ENCODE measurements at regions not wholly inside any gene's neighbourhood (a gene's known extent, or its start where the extent isn't known, plus 50 kb on each side); places are given as distances from the start of the nearest gene placed in this dataset.
"Not testable (repeated sequence)": the region's sequence is repeated elsewhere in the genome, so short reads cannot be mapped to it uniquely, and the experiment has no call there.

DNA sequence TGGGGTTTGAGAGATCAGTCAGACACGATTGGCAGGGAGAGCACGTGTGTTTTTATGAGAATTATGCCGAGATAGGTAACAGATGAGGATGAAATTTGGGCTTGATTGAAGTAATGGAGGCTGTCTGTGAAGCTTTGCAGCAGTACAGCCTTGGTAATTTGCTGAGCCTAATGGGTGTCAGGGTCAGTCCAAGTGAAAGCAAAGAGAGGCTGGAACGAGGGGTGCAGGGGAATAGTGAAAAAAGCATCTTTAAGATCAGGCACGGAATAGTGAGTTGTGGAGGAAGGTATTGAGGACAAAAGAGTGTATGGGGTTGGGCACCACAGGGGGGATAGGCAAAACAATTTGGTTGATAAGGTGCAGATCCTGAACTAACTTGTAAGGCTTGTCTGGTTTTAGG, 116.4 kb downstream of the TLR5 start:
- not testable (repeated sequence) for TF ChIP-seq CTCF (conservative IDR thresholded peaks at IDR 0.05; ENCODE audit: low read length); EZH2phosphoT487 (IDR thresholded peaks at IDR 0.05; ENCODE audit: borderline replicate concordance)

Data from Loucy (cell line).